HTR-8/SVneo (cell line): ENCODE measurements at regions not wholly inside any gene's neighbourhood (a gene's known extent, or its start where the extent isn't known, plus 50 kb on each side); places are given as distances from the start of the nearest gene placed in this dataset.

ENCODE experiments used
- DNase-seq: peaks from one replicate; pipeline ENCODE4 v3.0.0; 2011; ENCODE audit warnings: low spot score, mixed read lengths; ENCODE audit not compliant: insufficient read length
- FAIRE-seq: peaks from 2 replicates; lab custom pipeline; 2011; peaks lifted over from hg19 to GRCh38; lab: Jason Lieb, UNC

GRCh38 chr13:100724568-100724967 lies 50.0 kb upstream of the TMTC4 start:
- no peak for FAIRE-seq
- no peak for DNase-seq
